A673 (cell line): ENCODE measurements at regions not wholly inside any gene's neighbourhood (a gene's known extent, or its start where the extent isn't known, plus 50 kb on each side); places are given as distances from the start of the nearest gene placed in this dataset.

Experiments used
- BruUV-seq: library from RNA; stranded (reverse); fragments of 400-500 nt; replicated peaks from 2 replicates; lab custom pipeline; 2021; lab: Mats Ljungman, UMichigan
- CTCF ChIA-PET: fragments of 300-600 bp; sonication (Branson Sonifier 250); formaldehyde crosslinking; loops from one replicate; lab custom pipeline; 2022; ENCODE audit warnings: antibody characterized with exemption; lab: Charles Lee
- POLR2A ChIA-PET: fragments of 300-600 bp; sonication (Branson Sonifier 250); formaldehyde crosslinking; loops from one replicate; lab custom pipeline; 2022; ENCODE audit warnings: antibody characterized with exemption; ENCODE audit not compliant: low non-redundant PET; lab: Charles Lee
- DNase-seq: peaks from one replicate; pipeline ENCODE4 v3.0.0-alpha.2; 2015; ENCODE audit warnings: low spot score
- H3K27ac ChIP-seq: fragments of 200-600 bp; sonication (generic); 2 replicates; pipeline ENCODE4 v1.5.1; 2016; ENCODE audit warnings: mixed run types, low read depth, mild to moderate bottlenecking, mixed read lengths, antibody characterized with exemption, low read length; ENCODE audit not compliant: poor library complexity, severe bottlenecking
- H3K27me3 ChIP-seq: fragments of 200-600 bp; sonication (generic); replicated peaks from 2 replicates; pipeline ENCODE4 v1.6.1; 2017; ENCODE audit warnings: mixed run types, low read depth, mild to moderate bottlenecking, mixed read lengths, antibody characterized with exemption, low read length; ENCODE audit not compliant: insufficient read depth, poor library complexity
- H3K36me3 ChIP-seq: fragments of 200-600 bp; sonication (generic); 2 replicates; pipeline ENCODE4 v1.6.1; 2016; ENCODE audit warnings: mixed run types, mild to moderate bottlenecking, mixed read lengths, antibody characterized with exemption, low read length; ENCODE audit not compliant: insufficient read depth, poor library complexity, severe bottlenecking
- H3K4me1 ChIP-seq: fragments of 200-600 bp; sonication (generic); 2 replicates; pipeline ENCODE4 v1.6.1; 2017; ENCODE audit warnings: mixed run types, mild to moderate bottlenecking, mixed read lengths, antibody characterized with exemption, low read length; ENCODE audit not compliant: insufficient read depth, poor library complexity, severe bottlenecking
- H3K4me3 ChIP-seq: fragments of 200-600 bp; sonication (generic); 2 replicates; pipeline ENCODE4 v1.5.1; 2016; ENCODE audit warnings: low read depth, mixed run types, mild to moderate bottlenecking, mixed read lengths, low read length; ENCODE audit not compliant: poor library complexity, severe bottlenecking
- H3K9me3 ChIP-seq: fragments of 200-600 bp; sonication (generic); 2 replicates; pipeline ENCODE4 v1.6.1; 2016; ENCODE audit warnings: mixed run types, low read depth, mild to moderate bottlenecking, mixed read lengths, antibody characterized with exemption, low read length; ENCODE audit not compliant: poor library complexity, severe bottlenecking
- CTCF ChIP-seq: fragments of 300-800, 200-600 bp; sonication (generic); conservative IDR thresholded peaks from 2 replicates; pipeline ENCODE4 v1.5.1; 2017; ENCODE audit warnings: low read depth, mild to moderate bottlenecking, antibody characterized with exemption, low read length, moderate library complexity, mixed read lengths
- EZH2 ChIP-seq: fragments of 200-600 bp; sonication (generic); IDR thresholded peaks from 2 replicates; pipeline ENCODE4 v1.6.1; 2017; ENCODE audit warnings: borderline replicate concordance, low read depth, mild to moderate bottlenecking, mixed read lengths, antibody characterized with exemption, low read length; ENCODE audit not compliant: poor library complexity, severe bottlenecking
- intact Hi-C: fragments of 100-400 bp; cut with micrococcal nuclease; formaldehyde crosslinking; loops from one replicate; pipeline ENCODE4 v1.10.0; 2022; ENCODE audit not compliant: unreplicated experiment

GRCh38 chr1:29518183-29518835 is 282.0 kb downstream of the PTPRU start:
- Histone ChIP-seq H3K4me3 (no peak overlapping the region), H3K4me1 (no peaks in the 10 kb centered on the region), H3K9me3 (no peaks in the 10 kb centered on the region), H3K27ac (no peak overlapping the region), H3K27me3 (peaks cover 66% of the 10 kb centered on the region), H3K36me3 (no peaks in the 10 kb centered on the region)
- BruUV-seq = no TSS peak
- intact Hi-C loops = loop anchor here (10.0 kb wide), 1 partner anchor 566 kb away; no protein-coding TSS in a partner anchor
- POLR2A ChIA-PET = no interaction called here
- no peak for DNase-seq
- TF ChIP-seq CTCF (no peak), EZH2 (no peak)
- CTCF ChIA-PET = no interaction called here

- no TSS peak for BruUV-seq
These were observed 281.1 kb downstream of the PTPRU start for GRCh38 chr1:29517251-29518086.

More at GRCh38 chr1:29517251-29518086, 281.1 kb downstream of the PTPRU start:
- Histone ChIP-seq H3K4me3 (no peak overlapping the region), H3K4me1 (no peaks in the 10 kb centered on the region), H3K36me3 (no peaks in the 10 kb centered on the region), H3K9me3 (no peaks in the 10 kb centered on the region), H3K27me3 (peaks cover 58% of the 10 kb centered on the region), H3K27ac (no peak overlapping the region)
- intact Hi-C loops = loop anchor here (10.0 kb wide), 1 partner anchor 567 kb away; no protein-coding TSS in a partner anchor
- ChIA-PET POLR2A (no interaction called here), CTCF (no interaction called here)
- no peak for DNase-seq
- TF ChIP-seq EZH2 (no peak), CTCF (no peak)
